ENCODE measurements at regions not wholly inside any gene's neighbourhood (a gene's known extent, or its start where the extent isn't known, plus 50 kb on each side); places are given as distances from the start of the nearest gene placed in this dataset.
"Not testable (repeated sequence)": the region's sequence is repeated elsewhere in the genome, so short reads cannot be mapped to it uniquely, and the experiment has no call there.

- DNase-seq (ENCODE audit: low spot score) = no peak
- intact Hi-C loops (cut with DNase I) = no loop called here
- no peak for ATAC-seq
These were observed 779.3 kb downstream of the SLITRK5 start for GRCh38 chr13:88450515-88450914.

- intact Hi-C loops (cut with DNase I) = no loop called here
- ATAC-seq = no peak
- no peak for DNase-seq (ENCODE audit: low spot score)
These were observed 785.0 kb downstream of the SLITRK5 start for GRCh38 chr13:88456151-88456550.

- DNase-seq (ENCODE audit: low spot score) (no peak), ATAC-seq (no peak)
- intact Hi-C loops (cut with DNase I) = no loop called here
These were observed 788.2 kb downstream of the SLITRK5 start for GRCh38 chr13:88459331-88459730.

- intact Hi-C loops (cut with DNase I) = no loop called here
- DNase-seq (ENCODE audit: low spot score) = no peak
- no peak for ATAC-seq
These were observed 790.3 kb downstream of the SLITRK5 start for GRCh38 chr13:88461272-88462009.

GRCh38 chr13:88464851-88465250 is 793.7 kb downstream of the SLITRK5 start:
- intact Hi-C loops (cut with DNase I) = no loop called here
- ATAC-seq (no peak), DNase-seq (ENCODE audit: low spot score) (no peak)

- DNase-seq (ENCODE audit: low spot score) (no peak), ATAC-seq (no peak)
- intact Hi-C loops (cut with DNase I) = no loop called here
These were observed 801.1 kb downstream of the SLITRK5 start for GRCh38 chr13:88472316-88472715.

GRCh38 chr13:88483202-88483601 is 812.0 kb downstream of the SLITRK5 start:
- ATAC-seq = no peak
- DNase-seq (ENCODE audit: low spot score) = no peak
- intact Hi-C loops (cut with DNase I) = no loop called here

- intact Hi-C loops (cut with DNase I) = no loop called here
- DNase-seq (ENCODE audit: low spot score) = no peak
- no peak for ATAC-seq
These were observed 836.7 kb downstream of the SLITRK5 start for GRCh38 chr13:88507909-88508308.

GRCh38 chr13:88512993-88513392 is 841.8 kb downstream of the SLITRK5 start:
- DNase-seq (ENCODE audit: low spot score); intact Hi-C loops (cut with DNase I); ATAC-seq: not testable (repeated sequence)

GRCh38 chr13:88526186-88526852 is 855.1 kb downstream of the SLITRK5 start:
- intact Hi-C loops (cut with DNase I) = no loop called here
- DNase-seq (ENCODE audit: low spot score) (no peak), ATAC-seq (no peak)

- no peak for ATAC-seq
- intact Hi-C loops (cut with DNase I) = no loop called here
- DNase-seq (ENCODE audit: low spot score) = no peak
These were observed 855.7 kb downstream of the SLITRK5 start for GRCh38 chr13:88526853-88527215.

GRCh38 chr13:88541994-88542393 is 870.8 kb downstream of the SLITRK5 start:
- ATAC-seq = no peak
- intact Hi-C loops (cut with DNase I) = no loop called here
- no peak for DNase-seq (ENCODE audit: low spot score)

- no peak for DNase-seq (ENCODE audit: low spot score)
- intact Hi-C loops (cut with DNase I) = no loop called here
- ATAC-seq = no peak
These were observed 873.7 kb downstream of the SLITRK5 start for GRCh38 chr13:88544836-88545235.

GRCh38 chr13:88552966-88553365 is 881.8 kb downstream of the SLITRK5 start:
- intact Hi-C loops (cut with DNase I) = no loop called here
- ATAC-seq (no peak), DNase-seq (ENCODE audit: low spot score) (no peak)

- no peak for ATAC-seq
- intact Hi-C loops (cut with DNase I) = no loop called here
- no peak for DNase-seq (ENCODE audit: low spot score)
These were observed 894.4 kb downstream of the SLITRK5 start for GRCh38 chr13:88565566-88565965.

GRCh38 chr13:88585861-88586260 is 914.7 kb downstream of the SLITRK5 start:
- ATAC-seq = no peak
- intact Hi-C loops (cut with DNase I) = no loop called here
- no peak for DNase-seq (ENCODE audit: low spot score)

GRCh38 chr13:88586263-88586662 is 915.1 kb downstream of the SLITRK5 start:
- DNase-seq (ENCODE audit: low spot score) = no peak
- ATAC-seq = no peak
- intact Hi-C loops (cut with DNase I) = no loop called here

- intact Hi-C loops (cut with DNase I) = no loop called here
- DNase-seq (ENCODE audit: low spot score) (no peak), ATAC-seq (no peak)
These were observed 919.4 kb downstream of the SLITRK5 start for GRCh38 chr13:88590574-88590973.

GRCh38 chr13:88592105-88592504 is 920.9 kb downstream of the SLITRK5 start:
- intact Hi-C loops (cut with DNase I) = no loop called here
- ATAC-seq = no peak
- DNase-seq (ENCODE audit: low spot score) = no peak

- intact Hi-C loops (cut with DNase I) = no loop called here
- no peak for ATAC-seq
These were observed 930.8 kb downstream of the SLITRK5 start for GRCh38 chr13:88601949-88602348.

More at GRCh38 chr13:88601949-88602348, 930.8 kb downstream of the SLITRK5 start:
- no peak for DNase-seq (ENCODE audit: low spot score)

Data from sciatic nerve (tissue), 2 donors.